Central memory CD8-positive, alpha-beta T cell (primary cell): ENCODE measurements at regions not wholly inside any gene's neighbourhood (a gene's known extent, or its start where the extent isn't known, plus 50 kb on each side); places are given as distances from the start of the nearest gene placed in this dataset.
"Not testable (repeated sequence)": the region's sequence is repeated elsewhere in the genome, so short reads cannot be mapped to it uniquely, and the experiment has no call there.

Source experiments
- ATAC-seq: fragments of 150-1000 bp; cut with Tn5 transposase; replicated peaks from 2 replicates; pipeline ENCODE4 v1.10.0; 2022; ENCODE audit warnings: mild to moderate bottlenecking, moderate FRiP score, moderate number of reproducible peaks; ENCODE audit not compliant: poor library complexity, severe bottlenecking; ENCODE audit errors: extremely low read depth
- DNase-seq, 2 donors: peaks; one replicate each; pipeline ENCODE4 v3.0.0; 2021; ENCODE audit warnings: low spot score in 2 of 2
- H3K27ac Mint-ChIP-seq: one replicate; pipeline ENCODE4 v1.8.0; 2022; ENCODE audit warnings: low read depth, mild to moderate bottlenecking, moderate library complexity, mixed read lengths
- H3K27me3 Mint-ChIP-seq: one replicate; pipeline ENCODE4 v1.8.0; 2022; ENCODE audit warnings: mixed read lengths
- H3K36me3 Mint-ChIP-seq: one replicate; pipeline ENCODE4 v1.8.0; 2022; ENCODE audit warnings: mild to moderate bottlenecking, moderate library complexity, mixed read lengths; ENCODE audit not compliant: insufficient read depth
- H3K4me1 Mint-ChIP-seq: one replicate; pipeline ENCODE4 v1.8.0; 2022; ENCODE audit warnings: mixed read lengths
- H3K4me3 Mint-ChIP-seq: one replicate; pipeline ENCODE4 v1.8.0; 2022; ENCODE audit warnings: mild to moderate bottlenecking, moderate library complexity, mixed read lengths
- H3K9me3 Mint-ChIP-seq: one replicate; pipeline ENCODE4 v1.8.0; 2022; ENCODE audit warnings: mixed read lengths

DNA sequence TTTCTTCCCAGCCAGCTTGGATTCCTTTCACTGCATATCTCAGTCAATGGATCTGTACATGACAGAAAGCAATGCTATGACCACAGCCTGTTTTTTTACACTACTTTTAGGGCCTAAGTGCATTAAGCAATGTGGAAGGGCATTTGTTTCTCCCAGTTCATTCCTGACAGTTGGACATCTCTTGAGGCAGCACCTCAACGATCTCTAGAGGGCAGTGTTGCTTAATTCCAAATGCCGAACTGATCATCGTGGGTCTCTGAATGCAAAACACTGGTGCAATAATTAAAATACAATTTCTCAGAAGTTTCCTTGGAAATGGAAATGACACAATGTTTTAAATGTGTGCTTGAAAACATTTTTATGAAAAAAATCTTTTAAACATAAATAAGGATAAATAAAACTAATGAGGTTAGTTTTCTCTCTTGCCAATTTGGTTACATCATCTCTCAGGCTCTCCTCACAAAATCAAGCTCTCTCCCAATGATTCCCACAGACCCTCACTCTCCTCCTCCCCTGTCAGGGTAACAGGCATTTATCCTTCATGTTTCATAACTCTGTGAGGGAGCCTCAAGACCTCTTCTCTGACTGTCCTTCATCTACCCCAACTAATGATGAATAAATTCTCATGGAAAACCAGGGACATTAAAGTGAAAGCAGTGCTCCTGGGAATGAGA lies 192.4 kb upstream of the SLC16A7 start:
- DNase-seq = no peak

DNA sequence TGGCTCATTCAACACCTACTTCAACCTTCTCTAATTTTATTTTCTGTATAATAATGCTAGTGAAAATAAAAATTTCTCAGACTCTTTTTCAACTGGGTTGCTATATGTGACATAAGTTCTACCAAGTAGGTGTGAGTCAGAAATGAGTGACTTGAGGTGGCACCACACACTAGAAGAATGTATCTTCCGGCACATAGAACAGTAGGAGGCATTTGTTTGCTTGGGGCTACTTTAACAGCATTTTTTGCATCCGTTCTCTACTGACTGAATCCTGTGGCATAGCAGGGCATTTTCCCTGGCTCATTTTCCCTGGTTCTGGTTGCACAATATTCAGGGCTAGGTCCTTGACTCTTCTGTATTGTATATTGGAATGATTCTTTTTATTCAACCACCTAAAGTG lies 194.0 kb upstream of the SLC16A7 start:
- DNase-seq = no peak
- Mint-ChIP-seq H3K4me3 (no peak overlapping the region), H3K9me3 (no peaks in the 10 kb centered on the region), H3K27me3 (no peaks in the 10 kb centered on the region), H3K36me3 (no peaks in the 10 kb centered on the region), H3K27ac (no peak overlapping the region), H3K4me1 (no peaks in the 10 kb centered on the region)
- ATAC-seq = no peak

More for the DNA sequence above, 192.4 kb upstream of the SLC16A7 start:
- no peak for ATAC-seq
- no peaks in the 10 kb centered on the region for H3K27me3 Mint-ChIP-seq
- H3K4me1 Mint-ChIP-seq = no peaks in the 10 kb centered on the region
- no peaks in the 10 kb centered on the region for H3K36me3 Mint-ChIP-seq
- H3K27ac Mint-ChIP-seq = no peak overlapping the region
- no peak overlapping the region for H3K4me3 Mint-ChIP-seq
- no peaks in the 10 kb centered on the region for H3K9me3 Mint-ChIP-seq

DNA sequence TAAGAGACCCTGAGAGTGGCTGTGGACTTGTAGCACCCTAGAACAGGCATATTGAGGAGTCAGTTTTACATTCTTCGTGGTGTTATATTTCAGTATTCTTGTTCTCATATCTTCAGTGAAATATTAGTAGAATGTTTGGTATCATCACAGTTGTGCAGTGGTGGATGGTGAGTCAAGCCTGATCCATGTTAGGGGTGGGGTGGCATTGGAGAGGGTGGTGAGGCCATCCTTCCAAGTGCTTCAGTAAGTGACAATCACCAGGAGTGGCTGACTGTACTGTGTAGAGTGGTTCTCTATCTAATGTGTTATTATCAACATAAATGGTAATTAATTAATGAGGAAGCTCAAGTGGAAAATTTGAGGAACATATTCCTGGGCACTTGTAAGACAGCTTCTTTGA lies 197.7 kb upstream of the SLC16A7 start:
- H3K27ac Mint-ChIP-seq = no peak overlapping the region
- no peak overlapping the region for H3K4me3 Mint-ChIP-seq
- no peaks in the 10 kb centered on the region for H3K4me1 Mint-ChIP-seq
- H3K36me3 Mint-ChIP-seq = no peaks in the 10 kb centered on the region
- no peak for DNase-seq
- ATAC-seq = no peak
- H3K9me3 Mint-ChIP-seq = no peaks in the 10 kb centered on the region
- H3K27me3 Mint-ChIP-seq = no peaks in the 10 kb centered on the region

DNA sequence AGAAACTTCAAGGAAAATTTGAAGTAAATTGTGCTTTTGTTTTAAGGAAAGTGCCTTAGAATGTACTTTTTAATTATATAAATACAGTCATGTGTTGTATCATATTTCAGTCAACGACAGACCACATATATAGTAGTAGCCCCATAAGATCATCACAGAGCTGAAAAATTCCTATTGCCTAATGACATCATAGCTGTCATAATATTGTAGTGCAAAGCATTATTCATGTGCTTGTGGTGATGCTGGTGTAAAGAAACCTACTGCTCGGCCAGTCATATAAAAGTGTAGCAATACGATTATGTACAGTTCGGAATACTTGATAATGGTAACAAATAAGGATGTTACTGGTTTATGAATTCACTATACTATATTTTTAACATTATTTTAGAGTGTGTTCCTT lies 198.9 kb upstream of the SLC16A7 start:
- Mint-ChIP-seq H3K27me3 (peaks cover 3% of the 10 kb centered on the region), H3K4me1 (no peaks in the 10 kb centered on the region), H3K27ac (no peak overlapping the region), H3K36me3 (no peaks in the 10 kb centered on the region), H3K4me3 (no peak overlapping the region), H3K9me3 (no peaks in the 10 kb centered on the region)
- no peak for DNase-seq
- no peak for ATAC-seq

DNA sequence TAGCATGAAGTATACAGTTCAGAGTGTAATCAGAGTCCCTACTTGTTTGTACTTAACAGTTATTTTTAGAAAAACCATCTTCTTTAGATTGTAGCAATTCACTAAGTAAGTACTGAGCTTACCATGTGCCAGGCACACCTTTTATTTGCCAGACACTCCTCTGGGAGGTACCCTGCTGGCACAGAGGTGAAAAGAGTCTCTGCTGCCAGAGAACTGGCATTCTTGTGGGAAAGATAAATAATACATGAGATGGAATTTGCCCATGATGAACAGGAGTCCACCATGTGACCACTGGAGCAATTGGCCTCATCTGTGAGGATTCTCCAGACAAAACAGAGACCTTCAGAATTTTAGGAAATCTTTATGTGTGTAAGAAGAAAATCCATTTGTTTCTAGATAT lies 199.3 kb upstream of the SLC16A7 start:
- no peaks in the 10 kb centered on the region for H3K9me3 Mint-ChIP-seq
- H3K36me3 Mint-ChIP-seq = no peaks in the 10 kb centered on the region
- H3K27me3 Mint-ChIP-seq = peaks cover 7% of the 10 kb centered on the region
- ATAC-seq (no peak), DNase-seq (no peak)
- H3K4me3 Mint-ChIP-seq = no peak overlapping the region
- no peaks in the 10 kb centered on the region for H3K4me1 Mint-ChIP-seq
- H3K27ac Mint-ChIP-seq = no peak overlapping the region

DNA sequence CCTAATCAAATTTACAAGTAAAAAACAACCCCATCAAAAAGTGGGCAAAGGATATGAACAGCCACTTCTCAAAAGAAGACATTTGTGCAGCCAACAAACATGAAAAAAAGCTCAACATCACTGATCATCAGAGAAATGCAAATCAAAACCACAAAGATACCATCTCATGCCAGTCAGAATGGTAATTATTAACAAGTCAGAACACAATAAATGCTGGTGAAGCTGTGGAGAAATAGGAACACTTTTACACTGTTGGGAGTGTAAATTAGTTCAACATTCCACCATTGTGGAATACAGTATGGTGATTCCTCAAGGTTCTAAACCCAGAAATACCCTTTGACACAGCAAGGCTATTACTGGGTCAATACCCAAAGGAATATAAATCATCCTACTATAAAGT lies 200.5 kb upstream of the SLC16A7 start:
- peaks cover 19% of the 10 kb centered on the region for H3K27me3 Mint-ChIP-seq
- H3K4me1 Mint-ChIP-seq, ATAC-seq, H3K36me3 Mint-ChIP-seq, H3K4me3 Mint-ChIP-seq, H3K9me3 Mint-ChIP-seq, H3K27ac Mint-ChIP-seq, DNase-seq: not testable (repeated sequence)

DNA sequence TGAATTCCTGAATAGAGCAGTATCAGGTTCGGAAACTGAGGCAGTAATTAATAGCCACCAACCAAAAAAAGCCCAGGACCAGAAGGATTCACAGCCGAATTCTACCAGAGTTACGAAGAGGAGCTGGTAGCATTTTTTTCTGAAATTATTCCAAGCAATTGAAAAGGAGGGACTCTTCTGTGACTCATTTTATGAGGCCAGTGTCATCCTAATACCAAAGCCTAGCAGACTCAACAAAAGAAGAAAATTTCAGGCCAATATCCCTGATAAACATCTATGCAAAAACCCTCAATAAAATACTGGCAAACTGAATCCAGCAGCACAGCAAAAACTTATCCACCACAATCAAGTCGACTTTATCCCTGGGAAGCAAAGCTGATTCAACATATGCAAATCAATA lies 202.3 kb upstream of the SLC16A7 start:
- Mint-ChIP-seq H3K9me3 (no peaks in the 10 kb centered on the region), H3K36me3 (no peaks in the 10 kb centered on the region), H3K27me3 (peaks cover 20% of the 10 kb centered on the region), H3K27ac (no peak overlapping the region), H3K4me3 (no peak overlapping the region), H3K4me1 (no peaks in the 10 kb centered on the region)
- no peak for ATAC-seq
- DNase-seq = no peak

DNA sequence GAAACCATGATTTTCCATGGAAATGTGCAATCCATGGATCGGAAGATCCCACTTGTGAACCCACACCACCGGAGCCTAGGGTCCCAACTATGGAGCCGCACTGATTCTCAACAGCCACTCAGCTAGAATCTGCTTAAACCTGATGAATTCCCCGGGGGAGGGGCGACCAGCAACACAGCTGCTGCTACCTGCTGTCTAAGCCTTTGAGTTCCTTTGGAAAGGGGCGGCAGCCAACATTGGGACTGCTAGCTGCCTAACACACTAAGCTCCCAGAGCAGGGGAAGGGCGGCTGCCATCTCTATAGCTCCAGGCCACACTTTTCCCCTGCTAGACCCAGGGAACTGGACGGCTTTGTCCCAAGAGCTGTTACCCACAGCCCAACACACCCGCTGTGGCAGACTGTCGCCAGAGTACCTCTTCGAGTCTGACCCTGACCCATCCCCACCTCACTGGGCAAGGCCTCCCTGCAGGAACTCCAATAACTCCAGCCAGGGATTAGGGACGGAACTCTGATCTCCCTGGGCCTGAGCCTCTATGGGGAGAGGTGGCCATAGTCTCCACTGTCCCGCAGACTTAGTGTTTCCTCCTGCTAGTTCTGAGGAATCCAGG lies 205.8 kb upstream of the SLC16A7 start:
- Mint-ChIP-seq H3K9me3 (no peaks in the 10 kb centered on the region), H3K36me3 (no peaks in the 10 kb centered on the region), H3K4me1 (no peaks in the 10 kb centered on the region), H3K4me3 (no peak overlapping the region), H3K27me3 (peaks cover 20% of the 10 kb centered on the region), H3K27ac (no peak overlapping the region)
- no peak for DNase-seq
- ATAC-seq = no peak

DNA sequence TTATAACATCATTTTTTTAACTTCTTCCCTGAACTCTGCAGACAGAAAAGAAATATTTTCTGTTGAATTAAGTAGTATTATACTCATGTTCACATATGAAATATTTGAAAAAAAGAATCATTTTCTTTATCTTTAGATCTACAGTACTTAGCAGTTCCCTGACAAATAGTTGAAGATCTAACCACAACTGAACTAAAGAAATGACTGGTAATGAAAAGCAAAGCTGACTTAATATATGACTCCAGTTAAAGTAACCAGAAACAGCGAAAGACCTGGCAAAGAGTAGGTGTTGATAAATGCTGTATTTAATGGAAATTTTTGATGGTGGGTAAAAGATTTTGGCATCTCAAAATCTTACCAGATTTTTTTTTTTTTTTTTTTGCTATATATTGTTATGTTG lies 207.1 kb upstream of the SLC16A7 start:
- Mint-ChIP-seq H3K27me3 (peaks cover 20% of the 10 kb centered on the region), H3K4me3 (no peak overlapping the region), H3K9me3 (no peaks in the 10 kb centered on the region), H3K36me3 (no peaks in the 10 kb centered on the region), H3K27ac (no peak overlapping the region), H3K4me1 (no peaks in the 10 kb centered on the region)
- DNase-seq (no peak), ATAC-seq (no peak)

DNA sequence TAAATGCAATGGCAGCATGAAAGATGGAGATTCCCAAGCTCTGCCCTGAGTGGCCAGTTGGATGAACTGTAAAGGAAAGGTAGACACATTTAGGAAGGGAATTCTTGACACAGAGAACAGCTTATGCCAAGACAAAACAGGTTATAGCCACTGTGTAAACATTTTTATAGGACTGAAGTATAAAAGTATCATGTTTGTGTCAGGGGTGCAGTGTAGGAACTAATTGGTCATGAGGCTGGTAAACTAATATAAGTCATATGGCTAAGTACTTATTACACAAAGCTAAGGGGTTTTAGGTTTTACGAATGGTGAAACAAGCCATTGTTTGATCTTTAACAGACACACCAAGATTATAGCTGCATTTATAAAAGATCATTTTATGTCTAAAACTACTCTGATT lies 207.7 kb upstream of the SLC16A7 start:
- Mint-ChIP-seq H3K27me3 (peaks cover 20% of the 10 kb centered on the region), H3K4me3 (no peak overlapping the region), H3K9me3 (no peaks in the 10 kb centered on the region), H3K4me1 (no peaks in the 10 kb centered on the region), H3K27ac (no peak overlapping the region), H3K36me3 (no peaks in the 10 kb centered on the region)
- no peak for ATAC-seq
- DNase-seq = no peak

DNA sequence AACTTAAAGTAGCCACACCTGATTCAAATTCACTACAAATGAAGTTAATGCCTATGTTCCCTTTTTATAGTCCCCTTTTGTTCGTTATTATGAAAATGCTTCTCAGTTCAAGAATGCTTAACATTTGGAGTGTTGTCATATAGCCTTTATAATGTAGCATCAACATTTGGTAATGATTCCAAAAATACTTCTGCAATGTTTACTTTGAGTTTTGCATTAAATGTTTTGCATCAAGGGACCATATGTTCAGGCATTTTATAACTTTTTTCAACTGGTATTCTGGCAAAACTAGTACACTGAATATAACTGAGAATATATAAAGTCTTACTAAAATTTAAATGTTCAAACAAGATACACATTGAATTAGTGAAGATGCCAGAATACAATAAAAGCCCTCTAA lies 209.6 kb upstream of the SLC16A7 start:
- Mint-ChIP-seq H3K4me1 (no peaks in the 10 kb centered on the region), H3K36me3 (no peaks in the 10 kb centered on the region), H3K4me3 (no peak overlapping the region), H3K9me3 (no peaks in the 10 kb centered on the region), H3K27ac (no peak overlapping the region), H3K27me3 (peaks cover 10% of the 10 kb centered on the region)
- no peak for DNase-seq
- no peak for ATAC-seq

DNA sequence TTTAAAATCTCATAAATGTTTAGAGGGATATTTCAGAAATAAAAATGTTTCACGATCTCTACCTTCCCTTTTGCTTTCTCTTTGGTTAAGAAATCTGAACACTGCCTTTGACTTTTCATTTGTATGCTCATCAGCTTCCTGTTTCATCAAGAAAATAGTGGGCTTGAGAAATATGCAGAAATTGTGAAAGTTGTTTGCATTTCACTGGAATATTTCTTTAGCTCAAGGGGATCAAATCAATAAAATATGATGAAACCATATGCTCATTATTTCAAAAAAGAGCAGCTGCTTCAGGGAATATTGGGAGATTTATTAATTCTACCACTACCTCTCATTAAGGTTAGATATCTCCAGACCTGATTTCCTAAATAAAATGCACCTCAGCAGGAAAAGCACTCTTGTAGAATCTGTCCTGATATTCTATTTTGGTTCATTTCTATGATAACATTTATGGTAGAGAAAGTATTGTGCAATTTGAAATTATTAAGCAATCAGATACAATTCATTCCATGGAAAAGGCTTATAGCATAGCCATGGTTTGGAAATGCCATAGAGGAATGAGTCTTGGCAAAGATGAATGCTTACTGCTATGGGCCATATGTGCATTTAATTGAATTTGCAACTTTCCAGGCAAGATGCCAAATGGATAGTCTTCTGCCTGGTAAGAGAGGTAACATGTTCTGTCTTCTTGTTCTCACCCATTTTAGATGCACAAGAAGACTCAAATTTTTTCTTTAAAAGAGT lies 212.6 kb upstream of the SLC16A7 start:
- DNase-seq (no peak), ATAC-seq (no peak)
- H3K4me3 Mint-ChIP-seq = no peak overlapping the region
- no peaks in the 10 kb centered on the region for H3K36me3 Mint-ChIP-seq
- no peaks in the 10 kb centered on the region for H3K9me3 Mint-ChIP-seq
- H3K27ac Mint-ChIP-seq = no peak overlapping the region
- H3K4me1 Mint-ChIP-seq = no peaks in the 10 kb centered on the region
- no peaks in the 10 kb centered on the region for H3K27me3 Mint-ChIP-seq
